K562 (cell line): ENCODE measurements at regions not wholly inside any gene's neighbourhood (a gene's known extent, or its start where the extent isn't known, plus 50 kb on each side); places are given as distances from the start of the nearest gene placed in this dataset.

Experiments used
- ATAC-seq: fragments of 200-7000 bp; cut with Tn5 transposase; 3 replicates; pipeline ENCODE4 v1.9.1; 2020; ENCODE audit warnings: moderate library complexity
- BruUV-seq: library from RNA; stranded (reverse); fragments of 400-500 nt; replicated peaks from 2 replicates; lab custom pipeline; 2021; lab: Mats Ljungman, UMichigan
- CTCF ChIA-PET: fragments of 300-600 bp; formaldehyde crosslinking; extraction: SDS; loops from one replicate; lab custom pipeline; 2021; ENCODE audit warnings: low intra/inter-chr PET ratio; lab: Yijun Ruan, JAX
- POLR2A ChIA-PET: fragments of 300-600, 350-650 bp; sonication (Branson Sonifier 250); formaldehyde crosslinking; extraction: SDS; loops from one replicate; lab custom pipeline; 2021; ENCODE audit warnings: antibody characterized with exemption, inconsistent platforms; lab: Yijun Ruan, JAX
- DNase-seq, 4 experiments: peaks; one replicate each; pipeline versions ENCODE4 v3.0.0 to v3.0.0-alpha.2; 2011 to 2018; ENCODE audit warnings: low spot score in 3 of 4, mixed read lengths in 3 of 4; ENCODE audit errors: extremely low read depth in 1 of 4
- FAIRE-seq: peaks from 2 replicates; lab custom pipeline; 2011; peaks lifted over from hg19 to GRCh38; lab: Jason Lieb, UNC
- H2AFZ ChIP-seq: 2 replicates; pipeline ENCODE4 v1.6.0; 2011; ENCODE audit warnings: low read depth, low read length, control low read depth, inconsistent platforms
- H3K27ac ChIP-seq: fragments of 200-600 bp; 3 replicates; pipeline ENCODE4 v1.8.0; 2011; ENCODE audit warnings: low read depth, mild to moderate bottlenecking, control low read depth, inconsistent platforms, low read length, moderate library complexity, mixed read lengths; ENCODE audit errors: extremely low read depth
- H3K27me3 ChIP-seq, 2 experiments: fragments of 300-600 bp in 1 of 2; 2 replicates in 1 of 2; 3 replicates in 1 of 2; pipeline versions ENCODE4 v1.6.0 to v1.8.0; 2011; ENCODE audit warnings: inconsistent platforms in 2 of 2, low read length in 2 of 2, mild to moderate bottlenecking in 1 of 2, mixed read lengths in 1 of 2, moderate library complexity in 1 of 2; ENCODE audit not compliant: control insufficient read depth in 2 of 2, insufficient read depth in 2 of 2
- H3K36me3 ChIP-seq: fragments of 300-600 bp; 3 replicates; pipeline ENCODE4 v1.8.0; 2011; ENCODE audit warnings: mild to moderate bottlenecking, low read length, inconsistent platforms; ENCODE audit not compliant: control insufficient read depth, insufficient read depth
- H3K4me1 ChIP-seq, 2 experiments: fragments of 200-600 bp in 1 of 2; replicated peaks in 1 of 2; 2 replicates in 1 of 2; 3 replicates in 1 of 2; pipeline versions ENCODE4 v1.5.1 to v1.8.0; 2011; ENCODE audit warnings: inconsistent platforms in 2 of 2, low read length in 2 of 2, mild to moderate bottlenecking in 1 of 2, mixed read lengths in 1 of 2, moderate library complexity in 1 of 2; ENCODE audit not compliant: control insufficient read depth in 2 of 2, insufficient read depth in 2 of 2
- H3K4me2 ChIP-seq: 2 replicates; pipeline ENCODE4 v1.6.1; 2011; ENCODE audit warnings: low read length, control low read depth, inconsistent platforms, mixed read lengths; ENCODE audit not compliant: insufficient read depth
- H3K4me3 ChIP-seq: fragments of 200-600 bp; sonication (generic), shearing (Covaris generic); 2 replicates; pipeline ENCODE4 v1.5.1; 2016; ENCODE audit warnings: control low read depth, inconsistent platforms
- H3K79me2 ChIP-seq: fragments of 200-600 bp; 3 replicates; pipeline ENCODE4 v1.8.0; 2011; ENCODE audit warnings: low read length, inconsistent platforms; ENCODE audit not compliant: control insufficient read depth, insufficient read depth
- H3K9ac ChIP-seq, 2 experiments: 2 replicates each; pipeline versions ENCODE4 v1.6.0 to v1.6.1; 2011; ENCODE audit warnings: low read depth in 2 of 2, low read length in 2 of 2, control low read depth in 1 of 2, inconsistent platforms in 1 of 2, mild to moderate bottlenecking in 1 of 2, mixed read lengths in 1 of 2; ENCODE audit not compliant: insufficient read depth in 1 of 2
- H3K9me1 ChIP-seq: one replicate; pipeline ENCODE4 v1.6.0; 2011; ENCODE audit warnings: inconsistent platforms, mild to moderate bottlenecking, low read length, moderate library complexity; ENCODE audit not compliant: control insufficient read depth, insufficient read depth
- H3K9me3 ChIP-seq: replicated peaks from 2 replicates; pipeline ENCODE4 v1.5.1; 2011; ENCODE audit warnings: low read depth, low read length, inconsistent platforms; ENCODE audit not compliant: control insufficient read depth, insufficient read depth
- H4K20me1 ChIP-seq: replicated peaks from 2 replicates; pipeline ENCODE4 v1.6.1; 2011; ENCODE audit warnings: low read length, inconsistent platforms, mixed read lengths; ENCODE audit not compliant: control insufficient read depth, insufficient read depth
- CEBPG ChIP-seq, 3 experiments: fragments of 200-800 bp in 1 of 3; sonication (Bioruptor generic) in 1 of 3; sonication (generic) in 1 of 3; formaldehyde crosslinking in 1 of 3; IDR thresholded peaks in 2 of 3; conservative IDR thresholded peaks in 1 of 3; 2 replicates each; pipeline versions ENCODE4 v1.6.1 to v1.8.0; 2016 to 2022; ENCODE audit warnings: missing compliant biosample characterization in 2 of 3, missing genetic modification characterization in 2 of 3, mild to moderate bottlenecking in 1 of 3, missing genetic modification reagents in 1 of 3
- CREB1 ChIP-seq, 2 experiments: sonication (generic) in 1 of 2; formaldehyde crosslinking in 1 of 2; IDR thresholded peaks; 2 replicates each; pipeline versions ENCODE4 v1.6.1 to v1.8.0; 2012 to 2022; ENCODE audit warnings: inconsistent platforms in 1 of 2, mild to moderate bottlenecking in 1 of 2, missing genetic modification reagents in 1 of 2, moderate library complexity in 1 of 2
- CSDE1 ChIP-seq, 2 experiments: fragments of 450-650 bp; IDR thresholded peaks; 2 replicates each; pipeline ENCODE4 v1.6.1; 2016; ENCODE audit warnings: mild to moderate bottlenecking in 1 of 2
- CXXC5 ChIP-seq: fragments of 250-450 bp; sonication (Bioruptor Pico); IDR thresholded peaks from 2 replicates; pipeline ENCODE4 v1.8.0; 2022; ENCODE audit warnings: inconsistent platforms, mild to moderate bottlenecking, moderate library complexity
- DMBX1 ChIP-seq: fragments of 250-450 bp; sonication (Bioruptor Pico); IDR thresholded peaks from 2 replicates; pipeline ENCODE4 v1.8.0; 2022; ENCODE audit warnings: inconsistent platforms, mild to moderate bottlenecking, moderate library complexity, borderline replicate concordance
- ETS2 ChIP-seq: IDR thresholded peaks from 2 replicates; pipeline ENCODE4 v1.6.1; 2016; ENCODE audit warnings: borderline replicate concordance, missing genetic modification characterization, mild to moderate bottlenecking, moderate library complexity, missing compliant biosample characterization; ENCODE audit not compliant: poor library complexity, severe bottlenecking
- HDGF ChIP-seq: fragments of 450-650 bp; IDR thresholded peaks from 2 replicates; pipeline ENCODE4 v1.6.1; 2016
- NCOA1 ChIP-seq: fragments of 450-650 bp; IDR thresholded peaks from 2 replicates; pipeline ENCODE4 v1.6.1; 2016; ENCODE audit warnings: low read depth
- NEUROD1 ChIP-seq: fragments of 150-350 bp; IDR thresholded peaks from 2 replicates; pipeline ENCODE4 v1.6.1; 2014; ENCODE audit warnings: borderline replicate concordance, low read length, low read depth; ENCODE audit not compliant: partially characterized antibody
- POLR2AphosphoS2 ChIP-seq: IDR thresholded peaks from 2 replicates; pipeline ENCODE4 v1.6.1; 2012; ENCODE audit warnings: low read length, improper control_type of control experiment
- SIX5 ChIP-seq, 2 experiments: IDR thresholded peaks; 2 replicates each; pipeline ENCODE4 v1.6.1; 2011; ENCODE audit warnings: low read length in 2 of 2, borderline replicate concordance in 1 of 2, low read depth in 1 of 2, mild to moderate bottlenecking in 1 of 2, moderate library complexity in 1 of 2; ENCODE audit not compliant: insufficient read depth in 1 of 2
- ZBTB11 ChIP-seq, 3 experiments: fragments of 200-800 bp in 1 of 3; fragments of 250-450 bp in 1 of 3; fragments of 450-650 bp in 1 of 3; sonication (Bioruptor Pico) in 1 of 3; sonication (Bioruptor generic) in 1 of 3; formaldehyde crosslinking in 1 of 3; IDR thresholded peaks; 2 replicates each; pipeline versions ENCODE4 v1.6.1 to v1.8.0; 2016 to 2022; ENCODE audit warnings: mild to moderate bottlenecking in 2 of 3, missing genetic modification characterization in 2 of 3, missing compliant biosample characterization in 1 of 3, moderate library complexity in 1 of 3
- WGBS: fragments of 100-300 bp; shearing (Covaris generic); methylation state at CpG from one replicate; pipeline ENCODE4 v1.1.6; 2016; ENCODE audit warnings: low coverage, mixed read lengths; ENCODE audit not compliant: insufficient coverage; ENCODE audit errors: missing lambda C conversion rate; 5-methylcytosine and 5-hydroxymethylcytosine counted together
- in situ Hi-C: fragments of 300-500 bp; cut with MboI; formaldehyde crosslinking; loops from 4 replicates; pipeline ENCODE4 v1.15.0; 2018; ENCODE audit warnings: inconsistent platforms, mixed read lengths
- intact Hi-C: fragments of 100-400 bp; cut with micrococcal nuclease; formaldehyde crosslinking; loops from 2 replicates; pipeline ENCODE4 v1.14.2; 2022
- TF ChIP-seq, protein P1 (sequence below), 3 experiments: fragments of 200-800 bp in 1 of 3; sonication (Bioruptor generic) in 1 of 3; sonication (generic) in 1 of 3; formaldehyde crosslinking in 1 of 3; IDR thresholded peaks; 2 replicates each; pipeline versions ENCODE4 v1.6.1 to v1.8.0; 2016 to 2022; ENCODE audit warnings: mild to moderate bottlenecking in 2 of 3, missing compliant biosample characterization in 2 of 3, missing genetic modification characterization in 2 of 3, missing genetic modification reagents in 1 of 3

DNA sequence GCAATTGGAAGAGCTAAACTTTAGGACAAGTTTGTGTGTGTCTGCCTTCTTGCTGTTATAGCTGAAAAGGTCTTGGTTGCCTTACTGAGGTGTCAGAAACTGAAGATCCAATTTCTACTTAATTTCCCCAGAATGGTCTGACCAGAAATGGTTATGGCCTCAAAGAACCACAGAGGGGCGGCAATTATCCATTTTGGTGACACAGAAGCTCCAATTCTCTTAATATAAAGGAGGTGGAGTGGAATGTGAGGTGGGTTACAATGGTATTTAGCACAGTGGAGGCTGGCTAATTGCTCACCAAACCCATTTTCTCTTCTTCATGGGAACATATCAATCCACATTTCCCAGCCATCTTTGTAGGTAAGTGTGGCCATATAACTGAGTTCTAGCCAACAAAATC, 1157.2 kb downstream of the OLFM4 start:
- H3K9me3 ChIP-seq: no peaks in the 10 kb centered on the region
- no peaks in the 10 kb centered on the region for H3K36me3 ChIP-seq
- no peak for DNase-seq
- WGBS: no CpG with 5 or more reads among the region's 1 CpG
- intact Hi-C loops: no loop called here
- H3K4me3 ChIP-seq: no peak overlapping the region
- no peak overlapping the region for H3K4me2 ChIP-seq
- H3K9me1 ChIP-seq: no peaks in the 10 kb centered on the region
- no peaks in the 10 kb centered on the region for H4K20me1 ChIP-seq
- POLR2A ChIA-PET: no interaction called here
- H2AFZ ChIP-seq: no peak overlapping the region
- TF ChIP-seq CEBPG (CRISPR knock-in tag; IDR thresholded peaks at IDR 0.05) (no peak), CEBPG (tag; conservative IDR thresholded peaks at IDR 0.05 in 1 of 2, IDR thresholded peaks at IDR 0.05 in 1 of 2) (no peak), CREB1 (IDR thresholded peaks at IDR 0.05) (no peak), CREB1 (CRISPR knock-in tag; IDR thresholded peaks at IDR 0.05) (no peak), ZBTB11 (CRISPR knock-in tag; IDR thresholded peaks at IDR 0.05) (no peak), CXXC5 (CRISPR knock-in tag) (no peak), POLR2AphosphoS2 (no peak), NEUROD1 (no peak), HDGF (no peak), DMBX1 (no peak), SIX5 (IDR thresholded peaks at IDR 0.05; ENCODE audit: borderline replicate concordance in 1 of 2, insufficient read depth in 1 of 2, low read depth in 1 of 2, low read length in 2 of 2) (no peak), ETS2 (tag) (no peak), NCOA1 (no peak), CSDE1 (IDR thresholded peaks at IDR 0.05) (no peak)
- TF ChIP-seq, protein P1, sequence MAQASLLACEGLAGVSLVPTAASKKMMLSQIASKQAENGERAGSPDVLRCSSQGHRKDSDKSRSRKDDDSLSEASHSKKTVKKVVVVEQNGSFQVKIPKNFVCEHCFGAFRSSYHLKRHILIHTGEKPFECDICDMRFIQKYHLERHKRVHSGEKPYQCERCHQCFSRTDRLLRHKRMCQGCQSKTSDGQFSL (CRISPR knock-in tag; IDR thresholded peaks at IDR 0.05): no peak
- TF ChIP-seq, protein P1 (tag; IDR thresholded peaks at IDR 0.05): no peak
- TF ChIP-seq, all 486 proteins: peak for 0
- FAIRE-seq (no peak), ATAC-seq (no peak)
- BruUV-seq: no TSS peak
- CTCF ChIA-PET: no interaction called here
- no peak overlapping the region for H3K27ac ChIP-seq
- H3K27me3 ChIP-seq: no peaks in the 10 kb centered on the region
- in situ Hi-C loops: no loop called here
- no peak overlapping the region for H3K9ac ChIP-seq
- H3K4me1 ChIP-seq: no peaks in the 10 kb centered on the region
- H3K79me2 ChIP-seq: no peaks in the 10 kb centered on the region
